HG02623 (cell line): ENCODE measurements at regions not wholly inside any gene's neighbourhood (a gene's known extent, or its start where the extent isn't known, plus 50 kb on each side); places are given as distances from the start of the nearest gene placed in this dataset.
A peak's percentile ranks its signal among the peaks of the same experiment; 100 is the strongest.
"Not testable (repeated sequence)": the region's sequence is repeated elsewhere in the genome, so short reads cannot be mapped to it uniquely, and the experiment has no call there.

Experiments used
- ATAC-seq: cut with Tn5 transposase; IDR thresholded peaks from one replicate; pipeline ENCODE4 v1.9.1; 2021; ENCODE audit warnings: moderate library complexity; ENCODE audit not compliant: unreplicated experiment

DNA sequence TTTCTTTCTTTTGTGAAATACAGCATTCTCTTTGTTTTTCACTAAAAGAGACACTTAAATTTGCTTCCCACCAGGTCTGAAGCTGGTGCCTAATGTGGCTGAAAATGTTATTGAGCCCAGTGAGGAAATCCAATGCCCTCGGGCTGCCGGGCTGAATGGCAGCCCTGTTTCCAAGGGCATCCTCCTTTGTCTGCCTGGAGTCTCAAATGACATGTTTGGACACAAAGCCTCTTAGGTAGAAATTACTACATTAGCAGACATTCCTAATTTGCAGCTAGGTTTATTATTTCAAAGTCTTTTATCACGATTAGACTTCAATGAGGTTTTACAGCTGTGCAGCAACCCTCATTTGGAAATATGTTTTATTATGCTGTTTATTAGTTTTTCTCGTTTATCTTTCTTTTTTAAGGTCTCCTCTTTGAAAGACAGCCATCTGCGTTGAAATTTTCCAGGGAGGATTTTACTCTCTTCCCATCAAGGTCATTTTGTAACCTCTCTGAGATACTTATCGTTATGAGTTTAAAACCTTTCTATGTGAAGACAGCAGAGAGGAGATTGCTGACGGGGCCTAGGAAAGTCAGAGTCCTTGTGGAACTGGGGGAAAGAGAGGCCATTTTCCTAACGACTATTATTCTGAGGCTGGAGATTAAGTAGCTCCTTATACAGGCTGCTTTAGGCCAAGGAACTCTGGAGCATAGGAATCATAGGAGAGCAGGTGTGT, 59.0 kb upstream of the ZNF532 start:
- ATAC-seq, result no peak

DNA sequence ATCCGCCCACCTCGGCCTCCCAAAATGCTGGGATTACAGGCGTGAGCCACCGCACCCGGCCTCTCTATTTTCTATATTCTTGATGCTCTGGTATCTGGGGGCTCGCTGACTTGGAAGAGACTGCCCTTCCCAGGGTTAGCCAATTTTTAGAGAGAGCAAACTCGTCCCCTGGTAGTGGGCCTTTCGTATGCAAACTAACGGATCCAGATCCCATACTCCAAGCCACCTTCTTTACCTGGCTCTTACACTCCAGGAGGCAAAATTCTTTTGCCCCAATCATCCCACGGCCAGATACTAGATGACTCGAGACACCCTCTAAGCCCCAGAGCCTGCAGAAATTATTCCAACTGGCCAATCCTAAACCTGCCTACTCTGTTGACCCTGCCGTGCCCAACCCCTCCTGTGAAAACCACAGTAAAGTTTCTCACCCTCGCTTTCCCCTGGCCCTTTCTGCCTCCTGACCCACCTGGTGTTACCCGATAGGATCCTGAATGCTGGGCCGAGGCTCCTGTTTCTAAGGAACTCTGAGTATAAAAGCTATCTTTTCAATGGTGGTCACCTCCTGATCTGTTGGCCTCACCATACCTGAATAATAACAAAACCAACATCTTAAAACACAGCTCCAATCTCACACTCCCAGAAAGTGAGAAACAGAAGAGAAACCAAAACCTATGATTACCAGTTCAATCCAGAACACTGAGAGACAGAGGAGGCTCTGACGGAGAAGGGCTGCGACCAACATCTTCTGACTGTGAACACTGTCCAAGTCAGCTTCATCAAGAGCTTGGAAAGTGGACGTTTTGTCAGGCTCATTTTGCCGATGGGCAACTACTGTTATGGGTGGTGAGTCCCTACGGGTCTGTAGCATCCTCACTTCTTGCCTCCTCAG, 57.6 kb upstream of the ZNF532 start:
- peak; percentile 72 for ATAC-seq

DNA sequence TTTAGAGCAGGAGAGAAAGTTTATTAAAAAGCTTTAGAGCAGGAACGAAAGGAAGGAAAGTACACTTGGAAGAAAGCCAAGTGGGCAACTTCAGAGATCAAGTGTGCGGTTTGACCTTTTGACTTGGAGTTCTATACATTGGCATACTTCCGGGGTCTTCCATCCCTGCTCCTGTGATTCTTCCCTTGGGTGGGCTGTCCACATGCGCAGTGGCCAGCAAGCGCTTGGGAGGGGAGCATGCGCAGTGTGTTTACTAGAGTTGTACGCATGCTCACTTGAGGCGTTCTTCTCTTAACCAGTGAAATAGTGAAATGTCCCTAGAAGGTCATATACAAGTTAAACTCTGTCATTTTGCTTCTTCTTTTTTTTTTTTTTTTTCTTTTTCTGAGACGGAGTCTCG, 56.9 kb upstream of the ZNF532 start:
- no peak for ATAC-seq

DNA sequence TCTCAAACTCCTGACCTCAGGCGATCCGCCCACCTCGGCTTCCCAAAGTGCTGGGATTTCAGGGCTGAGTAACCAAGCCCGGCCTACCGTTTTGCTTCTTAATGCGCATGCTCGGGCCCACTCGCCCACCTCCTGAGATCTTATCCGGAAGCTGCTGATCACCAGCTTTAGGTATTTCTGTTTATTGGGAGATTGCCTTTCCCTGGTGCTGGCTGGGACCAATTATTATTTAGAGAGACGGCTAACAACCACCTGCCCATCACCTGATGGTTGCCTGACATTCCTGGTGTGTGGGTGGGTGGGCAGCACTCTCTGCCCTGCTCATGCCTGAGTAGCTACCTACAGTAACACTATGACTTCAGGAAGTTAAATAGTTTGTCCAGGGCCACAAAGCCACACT, 56.3 kb upstream of the ZNF532 start:
- ATAC-seq, result no peak

DNA sequence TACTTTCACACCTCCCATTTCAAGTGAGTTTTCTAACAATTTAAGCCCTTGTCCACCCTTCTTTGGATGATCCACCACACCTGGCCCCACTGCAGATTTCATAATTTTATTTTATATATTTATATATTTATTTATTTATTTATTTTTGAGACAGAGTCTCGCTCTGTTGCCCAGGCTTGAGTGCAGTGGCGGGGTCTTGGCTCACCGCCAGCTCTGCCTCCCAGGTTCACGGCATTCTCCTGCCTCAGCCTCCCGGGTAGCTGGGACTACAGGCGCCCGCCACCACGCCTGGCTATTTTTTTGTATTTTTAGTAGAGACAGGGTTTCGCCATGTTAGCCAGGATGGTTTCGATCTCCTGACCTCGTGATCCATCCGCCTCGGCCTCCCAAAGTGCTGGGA, 52.8 kb upstream of the ZNF532 start:
- not testable (repeated sequence) for ATAC-seq

DNA sequence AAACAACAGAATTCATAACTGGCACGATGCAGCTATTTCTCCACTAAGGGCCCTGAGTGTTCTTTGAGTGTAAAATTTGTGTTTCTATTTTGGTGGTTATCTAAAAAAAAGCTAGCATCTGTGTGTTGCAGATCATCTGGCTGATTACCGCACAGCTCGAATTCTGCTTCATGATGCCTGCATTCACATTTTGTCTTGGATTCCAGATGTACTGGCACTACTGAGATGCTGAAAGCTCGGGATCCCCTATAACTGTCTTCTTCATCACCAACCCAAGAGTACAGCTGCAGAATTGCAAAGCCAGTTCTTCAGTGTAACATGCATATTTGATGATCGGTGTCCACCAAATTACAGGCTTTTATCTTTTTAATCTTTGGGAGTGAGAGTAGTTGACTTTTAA, 51.6 kb upstream of the ZNF532 start:
- ATAC-seq, result no peak

DNA sequence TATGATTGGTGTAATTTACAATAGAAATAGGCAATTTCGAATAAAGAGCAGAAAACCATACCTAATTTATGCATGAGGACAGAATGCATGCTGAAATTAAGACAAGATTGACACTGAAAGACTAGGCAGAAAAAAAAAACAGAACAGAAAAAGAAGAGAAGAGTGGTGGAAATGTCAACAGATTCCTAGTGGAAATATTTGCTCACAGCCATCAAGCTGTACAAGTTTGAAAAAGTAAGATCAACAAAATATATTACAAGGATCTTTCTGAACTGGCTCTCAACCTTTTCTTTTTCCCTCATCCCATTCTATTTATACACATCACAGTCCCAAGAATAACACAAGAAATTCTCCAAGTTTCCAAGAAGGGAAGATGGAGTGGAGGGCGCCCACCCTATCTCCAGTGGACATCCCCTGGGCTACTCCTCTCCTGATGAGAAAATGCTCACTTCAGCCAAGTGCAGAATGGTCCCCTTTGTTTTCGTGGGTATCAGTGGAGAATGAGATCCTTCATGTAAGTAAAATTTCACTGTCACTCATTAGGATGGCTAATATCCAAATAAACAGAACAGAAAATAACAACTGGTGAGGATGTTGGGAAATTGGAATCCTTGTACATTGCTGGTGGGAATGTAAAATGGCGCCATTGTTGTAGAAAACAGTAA, 51.0 kb upstream of the ZNF532 start:
- ATAC-seq, result no peak

DNA sequence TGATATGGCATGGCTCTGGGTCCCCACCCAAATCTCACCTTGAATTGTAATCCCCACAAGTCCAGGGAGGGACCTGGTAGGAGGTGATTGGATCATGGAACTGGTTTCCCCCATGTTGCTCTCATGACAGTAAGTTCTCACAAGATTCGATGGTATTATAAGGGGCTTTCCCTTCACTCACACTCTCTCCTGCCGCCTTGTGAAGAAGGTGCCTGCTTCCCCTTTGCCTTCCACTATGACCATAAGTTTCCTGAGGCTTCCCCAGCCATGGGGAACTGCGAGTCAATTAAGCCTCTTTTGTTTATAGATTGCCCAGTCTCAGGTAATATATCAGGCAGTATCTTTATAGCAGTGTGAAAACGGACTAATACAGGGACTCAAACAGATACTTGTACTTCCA, 50.4 kb upstream of the ZNF532 start:
- no peak for ATAC-seq
